ENCODE measurements at regions not wholly inside any gene's neighbourhood (a gene's known extent, or its start where the extent isn't known, plus 50 kb on each side); places are given as distances from the start of the nearest gene placed in this dataset.

GRCh38 chr18:28408528-28408927 lies 231.6 kb upstream of the CDH2 start:
- TF ChIP-seq CTCF (conservative IDR thresholded peaks at IDR 0.05 in 1 of 2, IDR thresholded peaks at IDR 0.05 in 1 of 2; ENCODE audit: low read depth in 1 of 2, low read length in 2 of 2), result no peak
- TF ChIP-seq EZH2 (IDR thresholded peaks at IDR 0.05; ENCODE audit: low read length, missing control alignments), result no peak

Data from fibroblast of lung (primary cell).